Fibroblast of the conjunctiva (primary cell): ENCODE measurements at regions not wholly inside any gene's neighbourhood (a gene's known extent, or its start where the extent isn't known, plus 50 kb on each side); places are given as distances from the start of the nearest gene placed in this dataset.

ENCODE experiments used
- DNase-seq: peaks from one replicate; pipeline ENCODE4 v3.0.0-alpha.2; 2010; ENCODE audit warnings: low read depth

GRCh38 chr5:6872441-6873160, 159.4 kb downstream of the TENT4A start:
- DNase-seq: no peak

- no peak for DNase-seq
These were observed 160.1 kb downstream of the TENT4A start for GRCh38 chr5:6873359-6873758.

- DNase-seq: no peak
These were observed 162.1 kb downstream of the TENT4A start for GRCh38 chr5:6875376-6875775.

DNA sequence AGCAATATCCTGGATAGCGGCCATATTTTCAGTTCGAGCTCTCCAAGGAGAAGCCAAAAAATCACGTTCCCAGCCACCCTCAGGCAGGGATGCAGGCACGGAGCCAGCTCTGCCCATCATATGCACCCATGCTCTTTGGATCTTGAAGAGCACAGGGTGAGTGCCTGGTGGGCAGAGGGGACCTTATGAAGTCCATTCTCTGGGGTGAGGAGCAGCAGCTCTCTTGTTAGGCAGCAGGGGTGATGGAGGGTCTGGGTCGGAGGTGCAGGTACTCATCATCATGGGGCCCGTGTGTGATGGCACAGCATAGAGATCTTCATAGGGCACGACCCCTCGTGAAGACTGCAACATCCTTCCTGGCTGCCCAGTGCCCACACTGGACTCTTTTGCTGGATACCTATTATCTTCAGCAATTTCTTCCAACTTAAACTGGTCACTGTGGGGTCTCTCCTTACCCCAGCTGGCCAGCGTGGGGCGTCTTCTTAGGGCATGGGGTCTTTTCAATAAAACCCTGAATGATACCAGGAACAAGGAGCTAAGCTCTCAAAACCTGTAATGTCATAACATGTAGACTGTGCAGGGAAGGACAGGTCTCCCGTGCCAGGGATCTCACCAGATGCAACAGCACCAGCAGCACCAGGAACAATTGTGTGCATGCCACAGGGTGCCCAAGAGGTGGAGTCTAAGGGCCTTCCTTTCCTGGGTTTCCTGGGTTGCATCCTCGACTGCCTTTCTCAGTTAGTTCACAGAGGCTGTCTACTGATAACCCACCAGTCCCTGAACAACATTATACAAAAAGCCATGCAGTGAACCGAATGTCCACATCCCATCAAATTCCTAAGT, 165.0 kb downstream of the TENT4A start:
- DNase-seq: no peak

GRCh38 chr5:6885581-6885980, 172.3 kb downstream of the TENT4A start:
- no peak for DNase-seq

DNA sequence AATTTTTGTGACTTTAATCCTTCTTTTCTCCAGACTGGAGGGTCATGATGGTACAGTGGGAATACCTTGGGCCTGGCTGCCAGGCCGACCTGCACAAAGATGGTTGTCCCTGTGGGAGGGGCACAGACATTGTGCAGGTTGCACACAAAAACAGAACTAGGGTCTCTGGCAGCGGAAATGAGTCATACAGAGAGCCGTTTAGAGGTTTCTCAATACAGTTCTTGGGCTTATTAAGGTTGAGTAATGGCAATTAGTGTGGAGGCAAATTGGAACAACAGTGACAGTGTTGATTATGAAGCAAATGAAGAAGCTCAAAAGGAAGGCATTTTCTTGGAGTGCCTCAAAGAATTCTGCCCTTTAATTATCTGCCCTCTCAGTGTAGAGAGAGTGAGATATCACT, 173.6 kb downstream of the TENT4A start:
- DNase-seq: no peak

GRCh38 chr5:6889030-6889429, 175.8 kb downstream of the TENT4A start:
- DNase-seq: no peak

DNA sequence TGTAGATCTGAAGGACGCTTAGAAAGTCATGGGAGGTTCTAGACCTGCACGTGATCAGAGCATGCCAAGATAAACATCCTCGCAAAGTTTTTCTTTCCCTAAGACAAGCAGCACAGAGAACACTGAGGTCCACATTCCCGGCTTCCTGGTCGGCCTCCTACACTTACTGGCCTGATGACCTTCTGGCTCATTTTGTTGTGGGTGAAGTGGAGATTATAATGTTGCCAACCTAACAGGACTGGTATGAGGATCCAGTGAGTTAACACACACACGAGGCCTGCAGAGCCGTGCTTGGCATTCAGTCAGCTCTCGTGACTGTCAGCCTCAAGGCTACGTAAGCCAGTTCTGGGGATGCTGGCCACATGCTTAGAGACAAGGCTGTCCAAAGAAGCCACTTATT, 186.0 kb downstream of the TENT4A start:
- no peak for DNase-seq

DNA sequence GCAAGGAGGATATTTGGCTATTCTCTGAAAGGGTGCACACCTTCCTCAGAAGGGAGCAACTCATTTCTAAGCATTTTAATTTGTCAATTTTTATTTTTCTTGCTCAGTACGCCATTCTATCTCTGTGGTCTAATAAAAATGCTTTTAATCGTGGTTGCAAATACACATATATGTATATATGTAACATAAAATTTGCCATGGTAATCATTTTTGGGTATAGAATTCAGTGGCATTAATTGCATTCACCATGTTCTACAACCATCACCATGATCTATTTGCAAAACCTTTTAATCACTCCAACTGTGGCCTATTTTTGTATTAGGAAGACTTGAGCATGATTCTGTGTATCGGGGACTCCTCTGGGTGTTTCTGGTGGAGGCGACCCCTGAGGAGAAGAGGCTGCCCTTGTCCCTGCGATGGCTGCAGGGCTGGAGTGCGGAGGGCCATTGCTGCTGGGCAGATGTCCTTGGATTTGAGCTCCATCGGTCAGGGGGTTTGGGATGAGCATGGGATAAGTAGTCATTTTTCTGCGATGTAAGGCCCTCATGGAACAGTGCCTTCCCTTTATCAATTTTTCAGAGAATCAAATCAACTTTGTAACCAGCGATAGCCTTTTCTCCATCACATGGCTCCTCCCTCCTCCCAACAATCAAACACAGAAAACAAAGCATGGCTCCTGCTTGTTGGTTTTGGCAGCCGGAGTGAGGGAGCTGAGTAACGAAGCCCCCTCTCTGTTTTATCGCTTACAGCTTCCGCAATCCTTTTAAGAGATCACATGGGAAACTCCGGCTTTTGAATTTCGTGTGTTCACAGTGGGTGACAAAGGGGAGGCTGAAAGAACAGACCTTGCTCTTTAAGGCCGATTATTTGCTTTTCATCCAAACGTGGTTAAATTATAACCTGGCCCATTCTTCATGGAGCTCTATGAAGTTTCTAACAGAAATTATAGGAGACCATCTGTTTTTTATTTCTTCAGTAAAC, 187.3 kb downstream of the TENT4A start:
- no peak for DNase-seq

DNA sequence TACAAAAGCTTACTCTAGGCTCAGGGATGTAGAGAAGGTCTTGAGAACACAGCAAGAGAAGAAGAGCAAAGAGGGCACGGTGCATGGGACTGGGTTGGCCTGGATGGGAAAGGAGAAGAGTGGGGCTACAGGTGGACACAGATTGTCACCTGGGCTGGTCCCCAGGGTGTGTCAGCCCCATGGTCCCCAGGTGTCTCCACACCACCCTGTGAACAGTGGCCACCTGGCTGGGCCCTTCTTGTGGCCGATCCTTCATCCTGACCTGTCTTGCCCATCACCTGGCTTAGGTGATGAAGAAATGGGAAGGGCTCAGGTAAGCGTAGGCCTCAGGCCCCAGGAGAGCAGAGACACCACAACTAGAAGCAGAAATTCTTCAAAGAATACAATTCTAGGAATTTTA, 188.9 kb downstream of the TENT4A start:
- no peak for DNase-seq

DNA sequence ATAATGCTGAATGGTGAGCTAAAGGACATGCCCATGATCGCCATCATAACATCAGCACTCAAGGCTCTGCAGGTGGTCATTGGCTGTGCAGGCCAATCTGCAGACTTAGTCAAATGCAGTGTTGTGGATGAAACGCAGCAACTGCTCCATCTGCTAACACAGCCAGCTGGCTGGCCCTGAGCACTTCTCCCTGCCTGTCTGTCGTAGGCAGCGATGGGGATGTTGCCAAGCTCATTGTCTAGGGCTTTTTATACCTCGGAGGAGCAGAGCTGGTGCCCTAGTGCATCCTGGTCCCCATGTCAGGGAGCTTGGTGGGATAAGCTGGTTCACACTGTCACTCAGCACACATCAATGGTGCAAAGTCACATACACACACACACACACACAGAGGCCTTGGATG, 189.4 kb downstream of the TENT4A start:
- no peak for DNase-seq

DNA sequence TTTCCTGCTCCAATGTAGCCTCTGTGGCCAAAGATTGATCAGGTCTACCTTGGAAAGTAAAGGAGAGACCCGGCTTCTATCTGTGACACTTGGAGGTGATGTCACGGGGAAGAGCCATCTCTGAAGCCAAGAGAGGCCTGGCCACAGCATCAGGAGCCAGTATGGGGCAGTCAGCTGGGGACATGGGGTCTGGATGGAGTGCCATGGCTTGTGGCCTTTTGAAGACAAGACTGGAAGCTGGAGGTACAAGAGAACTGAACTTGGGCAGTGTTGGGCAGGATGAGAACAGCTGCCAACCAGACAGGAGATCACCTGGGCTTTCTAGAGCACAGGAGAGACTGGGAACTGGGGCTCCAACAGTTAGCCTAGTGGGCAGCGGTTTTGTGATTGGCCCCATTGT, 190.7 kb downstream of the TENT4A start:
- no peak for DNase-seq

DNA sequence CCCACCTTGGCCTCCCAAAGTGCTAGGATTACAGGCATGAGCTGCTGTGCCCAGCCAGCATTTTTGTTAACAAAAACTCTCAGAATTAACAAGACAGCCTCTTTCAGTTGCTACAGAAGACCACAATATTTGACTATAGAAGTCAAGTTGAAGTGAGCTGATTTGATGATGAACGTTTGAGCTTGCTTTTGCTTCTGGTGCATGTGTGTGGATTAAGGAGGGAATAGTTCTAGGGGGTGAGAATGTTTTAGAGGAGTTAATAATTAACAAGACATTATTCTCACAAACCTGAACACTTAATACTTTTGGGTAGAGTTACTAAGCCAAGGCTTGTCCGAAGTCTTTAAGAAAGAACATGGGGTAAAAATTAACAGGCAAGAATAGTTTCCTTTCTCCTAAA, 191.6 kb downstream of the TENT4A start:
- DNase-seq: no peak

DNA sequence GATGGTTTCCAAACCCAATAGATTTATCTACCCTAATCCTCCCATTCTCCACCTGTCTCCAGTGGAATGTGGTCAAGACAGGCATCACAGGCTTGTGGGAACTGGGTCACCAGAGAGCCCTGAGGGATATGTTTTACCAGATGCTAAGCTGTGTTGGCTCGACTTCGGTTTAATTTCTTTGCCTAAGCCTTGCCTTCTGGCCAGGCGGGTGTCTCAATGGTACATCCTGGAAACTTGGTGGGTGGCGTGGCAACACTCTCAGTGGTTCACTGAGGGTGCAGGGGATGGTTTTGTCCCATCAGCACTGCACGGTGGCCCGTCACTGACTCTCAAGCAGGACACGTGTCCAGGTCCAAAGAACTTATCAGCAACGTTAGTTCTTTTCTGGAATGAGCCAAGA, 192.2 kb downstream of the TENT4A start:
- DNase-seq: no peak

GRCh38 chr5:6905883-6906282, 192.7 kb downstream of the TENT4A start:
- DNase-seq: no peak

- DNase-seq: no peak
These were observed 194.2 kb downstream of the TENT4A start for GRCh38 chr5:6907320-6907918.

DNA sequence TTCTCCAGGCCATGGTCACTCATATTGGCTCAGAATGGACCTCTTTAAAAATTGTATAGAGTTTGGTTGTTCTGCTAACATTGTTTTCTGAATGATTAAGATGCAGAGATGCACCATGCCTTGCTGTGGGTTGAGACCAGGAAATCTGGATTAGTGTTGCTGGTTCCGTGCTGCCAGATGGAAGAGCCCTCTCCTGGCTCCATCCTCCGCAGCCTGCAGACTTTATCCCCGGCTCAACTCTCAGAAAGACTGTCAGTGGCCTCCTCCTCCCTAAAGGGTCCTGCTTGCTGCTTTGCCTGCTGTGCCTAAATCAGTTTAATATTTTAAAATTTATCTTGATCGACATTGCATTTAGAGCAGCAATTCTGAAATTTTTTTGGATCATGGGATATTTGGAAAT, 196.7 kb downstream of the TENT4A start:
- no peak for DNase-seq

DNA sequence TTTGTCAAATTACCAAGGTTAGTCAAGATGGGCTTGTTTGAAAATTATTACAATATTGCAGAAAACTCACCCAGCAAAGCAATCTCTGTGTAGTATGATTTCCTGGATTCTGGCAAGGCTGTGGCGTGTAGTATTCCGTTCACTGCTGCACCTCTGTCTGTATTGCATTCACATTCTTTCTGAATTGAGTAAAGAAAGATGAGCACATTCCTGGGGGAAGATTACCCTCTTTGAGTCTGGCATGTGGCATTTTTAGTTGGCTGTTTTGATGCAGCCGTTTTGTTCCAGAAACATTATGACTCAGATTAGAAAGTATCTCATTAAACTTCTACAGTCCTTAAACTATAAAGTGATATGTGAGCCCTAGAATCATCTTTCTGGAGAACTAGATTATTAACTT, 197.7 kb downstream of the TENT4A start:
- DNase-seq: no peak

DNA sequence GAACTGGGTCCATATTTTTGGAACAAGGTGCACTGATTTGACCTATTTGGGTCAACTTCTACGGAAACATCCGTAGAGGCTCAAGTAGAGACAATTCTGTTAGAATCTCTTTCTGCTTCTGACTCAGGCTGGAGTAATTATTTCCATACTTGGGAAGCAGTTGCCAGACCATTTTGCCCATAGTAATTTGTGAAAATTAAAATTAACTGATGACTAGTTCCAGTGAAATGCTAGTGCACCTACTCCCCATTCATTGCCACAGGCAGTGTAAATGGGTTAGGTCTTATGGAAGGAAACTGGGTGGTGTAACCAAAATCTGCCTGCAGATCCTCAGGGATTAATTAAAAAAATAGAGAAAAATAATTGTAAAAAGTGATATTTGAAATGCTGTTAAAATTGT, 201.1 kb downstream of the TENT4A start:
- no peak for DNase-seq

DNA sequence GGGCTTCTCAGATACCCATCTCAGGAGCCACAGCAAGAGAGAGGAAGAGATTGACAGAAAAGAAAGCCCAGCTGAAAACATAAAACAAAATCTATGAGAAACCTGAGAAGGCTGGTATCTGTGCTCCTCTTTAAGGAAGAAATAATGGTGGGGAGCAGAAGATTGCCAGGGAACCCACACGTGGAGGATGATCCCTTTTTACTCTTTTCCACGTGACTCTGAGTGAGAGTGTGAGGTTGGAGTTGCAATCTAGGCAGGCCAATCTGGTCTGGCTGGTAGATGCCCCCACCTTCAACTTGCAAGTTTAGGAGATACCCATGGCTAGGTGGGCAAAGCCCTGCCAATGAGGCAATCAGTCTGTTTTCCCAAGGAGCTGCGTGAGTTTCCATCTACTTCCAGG, 202.3 kb downstream of the TENT4A start:
- DNase-seq: no peak

GRCh38 chr5:6918255-6918654, 205.0 kb downstream of the TENT4A start:
- no peak for DNase-seq

DNA sequence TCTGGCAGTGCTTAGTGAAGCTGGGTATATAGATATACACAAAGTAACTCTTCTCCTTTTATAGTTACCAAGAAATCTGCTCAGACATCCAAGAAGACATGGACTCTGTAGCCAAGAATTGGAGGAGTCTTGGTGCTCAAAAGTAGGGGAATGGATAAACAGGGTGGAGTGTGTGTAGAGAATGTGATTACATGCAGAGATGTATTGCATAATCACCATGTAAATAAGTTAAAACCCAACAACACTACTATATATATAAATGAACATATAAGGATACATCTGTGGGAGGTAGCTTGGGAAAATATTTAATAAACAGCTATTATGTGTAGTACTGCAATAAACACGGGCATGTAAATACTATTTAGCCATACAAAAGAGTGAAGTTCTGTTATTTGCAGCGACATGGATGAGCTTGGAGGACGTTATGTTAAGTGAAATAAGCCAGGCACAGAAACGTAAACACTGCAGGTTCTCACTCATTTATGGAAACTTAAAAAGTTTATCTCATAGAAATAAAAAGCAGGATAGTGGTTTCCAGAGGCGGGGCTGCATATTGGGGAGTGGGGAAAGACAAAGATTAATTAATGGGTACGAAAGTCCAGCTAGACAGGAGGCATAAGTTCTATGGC, 207.5 kb downstream of the TENT4A start:
- DNase-seq: no peak
